B cell (primary cell): ENCODE measurements at regions not wholly inside any gene's neighbourhood (a gene's known extent, or its start where the extent isn't known, plus 50 kb on each side); places are given as distances from the start of the nearest gene placed in this dataset.

Experiments
- ATAC-seq: fragments of 200-7000 bp; cut with Tn5 transposase; one replicate; pipeline ENCODE4 v1.10.0; 2021; ENCODE audit warnings: low read depth, mild to moderate bottlenecking, moderate number of reproducible peaks, moderate library complexity
- CTCF ChIA-PET: fragments of 350-600 bp; sonication (Branson Sonifier 250); formaldehyde crosslinking; loops from one replicate; lab custom pipeline; 2021; ENCODE audit warnings: antibody characterized with exemption, inconsistent platforms; lab: Charles Lee
- POLR2A ChIA-PET: fragments of 350-600 bp; sonication (Branson Sonifier 250); formaldehyde crosslinking; loops from one replicate; lab custom pipeline; 2021; ENCODE audit warnings: antibody characterized with exemption; lab: Charles Lee
- DNase-seq: peaks from one replicate; pipeline ENCODE4 v3.0.0; 2013
- H2AFZ ChIP-seq: 2 replicates; pipeline ENCODE4 v1.6.1; 2012; ENCODE audit warnings: mild to moderate bottlenecking, low read depth, low read length; ENCODE audit not compliant: insufficient read depth, poor library complexity, severe bottlenecking
- H3K27ac ChIP-seq, 2 donors: 1 replicate in 1 of 2; 2 replicates in 1 of 2; pipeline ENCODE4 v1.5.1; 2012 to 2013; ENCODE audit warnings: low read length in 2 of 2, mild to moderate bottlenecking in 2 of 2, moderate library complexity in 1 of 2
- H3K27me3 ChIP-seq, 4 experiments: fragments of 200-600 bp in 1 of 4; sonication (generic) in 1 of 4; replicated peaks in 1 of 4; 1 replicate in 2 of 4; 2 replicates in 2 of 4; pipeline versions ENCODE4 v1.6.1 to v1.7.0; 2013 to 2016; ENCODE audit warnings: low read length in 3 of 4, mild to moderate bottlenecking in 2 of 4, mixed read lengths in 1 of 4, moderate library complexity in 1 of 4; ENCODE audit not compliant: insufficient read depth in 4 of 4, control insufficient read depth in 3 of 4; ENCODE audit errors: control extremely low read depth in 1 of 4
- H3K36me3 ChIP-seq, 2 experiments: replicated peaks in 1 of 2; 1 replicate in 1 of 2; 2 replicates in 1 of 2; pipeline versions ENCODE4 v1.6.1 to v1.7.1; 2013; ENCODE audit warnings: low read length in 1 of 2; ENCODE audit not compliant: insufficient read depth in 2 of 2, control insufficient read depth in 1 of 2; ENCODE audit errors: control extremely low read depth in 1 of 2, extremely low read depth in 1 of 2
- H3K4me1 ChIP-seq, 2 donors: fragments of 200-600 bp in 1 of 2; sonication (generic) in 1 of 2; 1 replicate in 1 of 2; 2 replicates in 1 of 2; pipeline versions ENCODE4 v1.5.1 to v1.6.1; 2013 to 2017; ENCODE audit warnings: low read length in 2 of 2; ENCODE audit not compliant: control insufficient read depth in 2 of 2, insufficient read depth in 2 of 2
- H3K4me2 ChIP-seq: replicated peaks from 2 replicates; pipeline ENCODE3; 2012; ENCODE audit warnings: mild to moderate bottlenecking, low read depth, low read length; ENCODE audit not compliant: poor library complexity, severe bottlenecking
- H3K4me3 ChIP-seq, 5 experiments: fragments of 200-600 bp in 1 of 5; sonication (generic) in 1 of 5; 1 replicate in 3 of 5; 2 replicates in 2 of 5; pipeline versions ENCODE4 v1.5.1 to v1.7.0; 2011 to 2016; ENCODE audit warnings: low read length in 4 of 5, mild to moderate bottlenecking in 4 of 5, low read depth in 2 of 5, control low read depth in 1 of 5, moderate library complexity in 1 of 5; ENCODE audit not compliant: insufficient read depth in 1 of 5; ENCODE audit errors: control extremely low read depth in 1 of 5, extremely low read depth in 1 of 5
- H3K79me2 ChIP-seq: fragments of 200-600 bp; sonication (generic); one replicate; pipeline ENCODE4 v1.6.0; 2016; ENCODE audit warnings: low read length; ENCODE audit not compliant: control insufficient read depth, insufficient read depth
- H3K9ac ChIP-seq: fragments of 200-600 bp; sonication (generic); 2 replicates; pipeline ENCODE4 v1.6.1; 2017; ENCODE audit warnings: mild to moderate bottlenecking, low read length, moderate library complexity
- H3K9me3 ChIP-seq, 3 donors: one replicate each; pipeline versions ENCODE4 v1.6.1 to v1.7.1; 2013; ENCODE audit warnings: low read length in 2 of 3; ENCODE audit not compliant: control insufficient read depth in 2 of 3, insufficient read depth in 1 of 3; ENCODE audit errors: control extremely low read depth in 1 of 3
- H4K20me1 ChIP-seq: 2 replicates; pipeline ENCODE4 v1.6.0; 2012; ENCODE audit warnings: mild to moderate bottlenecking, low read length; ENCODE audit not compliant: insufficient read depth, control insufficient read depth, poor library complexity, severe bottlenecking
- H3K27ac Mint-ChIP-seq: one replicate; pipeline ENCODE4 v1.8.0; 2021; ENCODE audit warnings: mixed read lengths
- H3K27me3 Mint-ChIP-seq: one replicate; pipeline ENCODE4 v1.8.0; 2021; ENCODE audit warnings: mixed read lengths
- H3K4me1 Mint-ChIP-seq: one replicate; pipeline ENCODE4 v1.8.0; 2021; ENCODE audit warnings: mixed read lengths
- H3K4me3 Mint-ChIP-seq: one replicate; pipeline ENCODE4 v1.8.0; 2021; ENCODE audit warnings: mixed read lengths
- H3K9me3 Mint-ChIP-seq: one replicate; pipeline ENCODE4 v1.8.0; 2022; ENCODE audit warnings: mixed read lengths; ENCODE audit not compliant: insufficient read depth
- EZH2 ChIP-seq: IDR thresholded peaks from 2 replicates; pipeline ENCODE4 v1.6.1; 2012; ENCODE audit warnings: borderline replicate concordance, low read depth, mild to moderate bottlenecking, moderate library complexity, low read length; ENCODE audit not compliant: insufficient read depth, poor library complexity, severe bottlenecking
- WGBS: methylation state at CpG from one replicate; pipeline ENCODE4 v1.1.5; 2013; ENCODE audit warnings: missing lambda C conversion rate; ENCODE audit not compliant: insufficient coverage; 5-methylcytosine and 5-hydroxymethylcytosine counted together
- intact Hi-C: fragments of 100-400 bp; cut with micrococcal nuclease; formaldehyde crosslinking; loops from one replicate; pipeline ENCODE4 v1.10.0; 2022
- TF ChIP-seq, protein P1 (sequence below): fragments of 200-600 bp; IDR thresholded peaks from one replicate; pipeline ENCODE4 v1.8.0; 2022; ENCODE audit warnings: antibody characterized with exemption, mild to moderate bottlenecking

DNA sequence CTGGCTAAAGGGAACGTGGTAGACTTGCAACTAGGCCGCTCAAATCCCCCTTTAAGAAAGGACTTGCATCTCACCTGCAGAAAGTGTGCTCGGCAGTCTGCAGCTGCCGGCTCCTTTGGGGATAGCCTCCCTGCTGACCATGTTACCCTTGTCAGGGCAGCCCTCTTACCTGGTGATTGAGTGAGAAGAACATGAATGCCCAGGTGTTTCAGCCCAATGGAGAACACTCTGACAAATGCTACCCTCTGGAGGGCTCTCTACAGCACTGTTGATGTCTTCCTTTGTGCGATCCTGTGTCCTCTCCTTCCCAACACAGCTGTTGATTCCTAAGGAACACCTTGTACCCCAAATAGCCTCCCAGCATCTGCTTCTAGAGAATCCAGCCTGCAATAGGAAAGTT lies 178.7 kb upstream of the LDB2 start:
- H2AFZ ChIP-seq = no peak overlapping the region
- H3K4me1 ChIP-seq = no peaks in the 10 kb centered on the region
- no peaks in the 10 kb centered on the region for H3K4me1 Mint-ChIP-seq
- no peak for TF ChIP-seq EZH2
- TF ChIP-seq, protein P1, sequence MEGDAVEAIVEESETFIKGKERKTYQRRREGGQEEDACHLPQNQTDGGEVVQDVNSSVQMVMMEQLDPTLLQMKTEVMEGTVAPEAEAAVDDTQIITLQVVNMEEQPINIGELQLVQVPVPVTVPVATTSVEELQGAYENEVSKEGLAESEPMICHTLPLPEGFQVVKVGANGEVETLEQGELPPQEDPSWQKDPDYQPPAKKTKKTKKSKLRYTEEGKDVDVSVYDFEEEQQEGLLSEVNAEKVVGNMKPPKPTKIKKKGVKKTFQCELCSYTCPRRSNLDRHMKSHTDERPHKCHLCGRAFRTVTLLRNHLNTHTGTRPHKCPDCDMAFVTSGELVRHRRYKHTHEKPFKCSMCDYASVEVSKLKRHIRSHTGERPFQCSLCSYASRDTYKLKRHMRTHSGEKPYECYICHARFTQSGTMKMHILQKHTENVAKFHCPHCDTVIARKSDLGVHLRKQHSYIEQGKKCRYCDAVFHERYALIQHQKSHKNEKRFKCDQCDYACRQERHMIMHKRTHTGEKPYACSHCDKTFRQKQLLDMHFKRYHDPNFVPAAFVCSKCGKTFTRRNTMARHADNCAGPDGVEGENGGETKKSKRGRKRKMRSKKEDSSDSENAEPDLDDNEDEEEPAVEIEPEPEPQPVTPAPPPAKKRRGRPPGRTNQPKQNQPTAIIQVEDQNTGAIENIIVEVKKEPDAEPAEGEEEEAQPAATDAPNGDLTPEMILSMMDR = no peak
- ATAC-seq (no peak), DNase-seq (no peak)
- H3K36me3 ChIP-seq = no peaks in the 10 kb centered on the region
- CTCF ChIA-PET = interaction anchor here (1.0 kb wide), 1 partner anchor 8 kb away, joined by 3 read pairs; no protein-coding TSS in a partner anchor
- H3K4me3 ChIP-seq = no peak overlapping the region
- H3K27ac ChIP-seq = no peak overlapping the region
- H3K27me3 Mint-ChIP-seq = no peaks in the 10 kb centered on the region
- no peaks in the 10 kb centered on the region for H3K9me3 Mint-ChIP-seq
- WGBS = 98% methylated on average over 4 of the region's 5 CpGs
- H3K27ac Mint-ChIP-seq = no peak overlapping the region
- H3K9me3 ChIP-seq = no peaks in the 10 kb centered on the region
- no peaks in the 10 kb centered on the region for H3K79me2 ChIP-seq
- no peak overlapping the region for H3K4me2 ChIP-seq
- H3K4me3 Mint-ChIP-seq = no peak overlapping the region
- no peaks in the 10 kb centered on the region for H4K20me1 ChIP-seq
- H3K27me3 ChIP-seq = no peaks in the 10 kb centered on the region
- H3K9ac ChIP-seq = no peak overlapping the region
- intact Hi-C loops = no loop called here
- POLR2A ChIA-PET = no interaction called here

DNA sequence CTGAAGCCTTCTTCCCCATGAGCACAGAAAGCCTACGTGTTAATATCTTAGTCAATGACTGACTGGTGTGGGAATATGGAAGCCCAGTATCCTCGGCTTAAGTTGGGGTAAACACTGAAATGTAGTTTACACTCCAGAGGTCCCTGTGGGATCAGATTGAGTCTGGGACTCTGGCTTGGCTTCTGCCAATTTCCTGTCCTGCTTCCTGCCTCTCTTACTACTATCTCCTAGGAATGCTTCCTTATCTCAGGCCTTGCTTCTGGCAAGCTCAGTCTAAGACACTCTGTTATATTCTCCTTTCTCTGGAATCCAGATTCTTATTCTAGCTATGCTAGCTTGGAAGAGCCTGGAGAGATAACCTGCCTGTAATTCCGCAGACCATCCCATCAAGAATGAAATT lies 174.0 kb upstream of the LDB2 start:
- H4K20me1 ChIP-seq = no peaks in the 10 kb centered on the region
- no peaks in the 10 kb centered on the region for H3K4me1 ChIP-seq
- CTCF ChIA-PET = interaction anchor here (0.7 kb wide), 1 partner anchor 954 kb away, joined by 3 read pairs; no protein-coding TSS in a partner anchor
- TF ChIP-seq EZH2 = no peak
- TF ChIP-seq, protein P1 = no peak
- 50% methylated on average over 1 of the region's 3 CpGs for WGBS
- H3K9ac ChIP-seq = no peak overlapping the region
- H3K9me3 ChIP-seq = no peaks in the 10 kb centered on the region
- no peak overlapping the region for H2AFZ ChIP-seq
- POLR2A ChIA-PET = no interaction called here
- no peaks in the 10 kb centered on the region for H3K27me3 ChIP-seq
- intact Hi-C loops = no loop called here
- no peaks in the 10 kb centered on the region for H3K4me1 Mint-ChIP-seq
- H3K79me2 ChIP-seq = no peaks in the 10 kb centered on the region
- H3K9me3 Mint-ChIP-seq = peaks cover 2% of the 10 kb centered on the region
- no peak overlapping the region for H3K4me3 ChIP-seq
- ATAC-seq = no peak
- H3K27ac ChIP-seq = no peak overlapping the region
- no peak for DNase-seq
- H3K4me3 Mint-ChIP-seq = no peak overlapping the region
- no peak overlapping the region for H3K4me2 ChIP-seq
- no peaks in the 10 kb centered on the region for H3K36me3 ChIP-seq
- no peaks in the 10 kb centered on the region for H3K27me3 Mint-ChIP-seq
- no peak overlapping the region for H3K27ac Mint-ChIP-seq
